Gastroesophageal sphincter (tissue), 4 donors: ENCODE measurements at regions not wholly inside any gene's neighbourhood (a gene's known extent, or its start where the extent isn't known, plus 50 kb on each side); places are given as distances from the start of the nearest gene placed in this dataset.
"Not testable (repeated sequence)": the region's sequence is repeated elsewhere in the genome, so short reads cannot be mapped to it uniquely, and the experiment has no call there.

Experiments used
- ATAC-seq: fragments of 150-250 bp; one replicate; pipeline ENCODE4 v1.9.1; 2016; ENCODE audit warnings: mild to moderate bottlenecking, moderate library complexity
- H3K27ac ChIP-seq, 4 donors: fragments of 200-600 bp; sonication (generic) in 3 of 4; 1 replicate in 3 of 4; 2 replicates in 1 of 4; pipeline ENCODE4 v1.5.1; 2016 to 2019
- H3K27me3 ChIP-seq: fragments of 200-600 bp; sonication (generic); one replicate; pipeline ENCODE4 v1.5.1; 2019
- H3K36me3 ChIP-seq, 2 donors: fragments of 200-600 bp; sonication (generic); one replicate each; pipeline ENCODE4 v1.5.1; 2019; ENCODE audit warnings: control low read depth in 1 of 2
- H3K4me1 ChIP-seq, 3 donors: fragments of 200-600 bp; sonication (generic); 1 replicate in 2 of 3; 2 replicates in 1 of 3; pipeline ENCODE4 v1.5.1; 2016 to 2019; ENCODE audit warnings: control low read depth in 2 of 3
- H3K4me3 ChIP-seq, 2 donors: fragments of 200-600 bp; sonication (generic); one replicate each; pipeline ENCODE4 v1.5.1; 2019; ENCODE audit warnings: mild to moderate bottlenecking in 1 of 2, moderate library complexity in 1 of 2
- H3K9me3 ChIP-seq, 3 donors: fragments of 200-600 bp; sonication (generic); one replicate each; pipeline ENCODE4 v1.5.1; 2017 to 2019; ENCODE audit warnings: control low read depth in 2 of 3
- EP300 ChIP-seq: sonication (generic); formaldehyde crosslinking; IDR thresholded peaks from one replicate; pipeline ENCODE4 v1.6.1; 2017; ENCODE audit warnings: antibody characterized with exemption, mild to moderate bottlenecking
- POLR2A ChIP-seq, 2 donors: fragments of 450-650 bp; IDR thresholded peaks; one replicate each; pipeline ENCODE4 v1.6.1; 2017; ENCODE audit warnings: antibody characterized with exemption in 2 of 2, mild to moderate bottlenecking in 2 of 2, moderate library complexity in 1 of 2
- POLR2AphosphoS5 ChIP-seq: sonication (generic); formaldehyde crosslinking; IDR thresholded peaks from one replicate; pipeline ENCODE4 v1.6.1; 2017; ENCODE audit warnings: antibody characterized with exemption
- WGBS, 2 donors: methylation state at CpG; one replicate each; pipeline ENCODE4 v1.1.5; 2018; ENCODE audit warnings: low coverage in 1 of 2; 5-methylcytosine and 5-hydroxymethylcytosine counted together
- TF ChIP-seq, protein P1 (sequence below), 4 experiments: fragments of 200-600 bp in 2 of 4; fragments of 450-650 bp in 2 of 4; sonication (generic) in 1 of 4; IDR thresholded peaks; one replicate each; pipeline ENCODE4 v1.5.1; 2017 to 2019; ENCODE audit warnings: antibody characterized with exemption in 4 of 4, mild to moderate bottlenecking in 2 of 4, moderate library complexity in 2 of 4

DNA sequence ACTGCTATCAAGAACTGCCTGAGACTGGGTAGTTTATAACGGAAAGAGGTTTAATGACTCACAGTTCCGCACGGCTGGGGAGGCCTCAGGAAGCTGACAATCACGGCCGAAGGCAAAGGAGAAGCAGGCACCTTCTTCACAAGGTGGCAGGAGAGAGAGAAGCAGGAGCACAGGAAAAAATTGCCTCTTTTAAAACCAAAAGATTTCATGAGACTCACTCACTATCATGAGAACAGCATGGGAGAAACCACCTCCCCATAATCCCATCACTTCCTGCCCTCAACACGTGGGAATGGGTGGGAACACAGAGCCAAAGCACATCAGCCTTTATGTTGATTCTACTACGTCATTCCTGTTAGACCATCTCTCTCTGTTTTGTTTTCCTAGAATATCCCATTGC, 650.9 kb upstream of the SEMA6D start:
- no peaks in the 10 kb centered on the region for H3K4me1 ChIP-seq
- H3K27ac ChIP-seq, result no peak overlapping the region
- H3K36me3 ChIP-seq, result no peaks in the 10 kb centered on the region
- no peak overlapping the region for H3K4me3 ChIP-seq
- no peak for ATAC-seq
- no peaks in the 10 kb centered on the region for H3K27me3 ChIP-seq
- TF ChIP-seq EP300, result no peak
- no peak for TF ChIP-seq POLR2AphosphoS5
- no peak for TF ChIP-seq POLR2A (IDR thresholded peaks at IDR 0.05)
- TF ChIP-seq, protein P1, sequence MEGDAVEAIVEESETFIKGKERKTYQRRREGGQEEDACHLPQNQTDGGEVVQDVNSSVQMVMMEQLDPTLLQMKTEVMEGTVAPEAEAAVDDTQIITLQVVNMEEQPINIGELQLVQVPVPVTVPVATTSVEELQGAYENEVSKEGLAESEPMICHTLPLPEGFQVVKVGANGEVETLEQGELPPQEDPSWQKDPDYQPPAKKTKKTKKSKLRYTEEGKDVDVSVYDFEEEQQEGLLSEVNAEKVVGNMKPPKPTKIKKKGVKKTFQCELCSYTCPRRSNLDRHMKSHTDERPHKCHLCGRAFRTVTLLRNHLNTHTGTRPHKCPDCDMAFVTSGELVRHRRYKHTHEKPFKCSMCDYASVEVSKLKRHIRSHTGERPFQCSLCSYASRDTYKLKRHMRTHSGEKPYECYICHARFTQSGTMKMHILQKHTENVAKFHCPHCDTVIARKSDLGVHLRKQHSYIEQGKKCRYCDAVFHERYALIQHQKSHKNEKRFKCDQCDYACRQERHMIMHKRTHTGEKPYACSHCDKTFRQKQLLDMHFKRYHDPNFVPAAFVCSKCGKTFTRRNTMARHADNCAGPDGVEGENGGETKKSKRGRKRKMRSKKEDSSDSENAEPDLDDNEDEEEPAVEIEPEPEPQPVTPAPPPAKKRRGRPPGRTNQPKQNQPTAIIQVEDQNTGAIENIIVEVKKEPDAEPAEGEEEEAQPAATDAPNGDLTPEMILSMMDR (IDR thresholded peaks at IDR 0.05), result no peak
- 61 to 75% methylated on average over 5 to 7 of the region's 7 CpGs for WGBS, 2 donors
- no peaks in the 10 kb centered on the region for H3K9me3 ChIP-seq

DNA sequence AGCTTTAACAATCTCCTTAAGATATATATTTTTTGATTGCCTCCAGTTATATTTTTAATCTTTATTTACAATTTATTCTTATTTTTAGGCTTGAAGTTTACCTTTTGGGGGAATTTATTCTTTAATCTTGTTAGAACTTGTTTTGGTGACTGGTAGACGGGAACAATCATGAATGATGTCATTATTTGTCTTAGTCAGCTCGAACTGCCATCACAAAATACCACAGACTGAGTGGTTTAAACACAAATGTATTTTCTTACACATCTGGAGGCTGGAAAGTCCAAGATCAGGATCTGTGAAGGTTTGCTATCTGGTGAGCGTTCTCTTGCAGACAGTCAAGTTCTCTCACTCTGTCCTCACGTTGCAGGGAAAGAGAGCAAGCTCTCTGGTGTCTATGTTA, 639.5 kb upstream of the SEMA6D start:
- H3K4me1 ChIP-seq, H3K27ac ChIP-seq, ATAC-seq, H3K4me3 ChIP-seq, H3K27me3 ChIP-seq, H3K9me3 ChIP-seq, H3K36me3 ChIP-seq: not testable (repeated sequence)
- 26 to 37% methylated on average over 2 to 4 of the region's 4 CpGs for WGBS, 2 donors

DNA sequence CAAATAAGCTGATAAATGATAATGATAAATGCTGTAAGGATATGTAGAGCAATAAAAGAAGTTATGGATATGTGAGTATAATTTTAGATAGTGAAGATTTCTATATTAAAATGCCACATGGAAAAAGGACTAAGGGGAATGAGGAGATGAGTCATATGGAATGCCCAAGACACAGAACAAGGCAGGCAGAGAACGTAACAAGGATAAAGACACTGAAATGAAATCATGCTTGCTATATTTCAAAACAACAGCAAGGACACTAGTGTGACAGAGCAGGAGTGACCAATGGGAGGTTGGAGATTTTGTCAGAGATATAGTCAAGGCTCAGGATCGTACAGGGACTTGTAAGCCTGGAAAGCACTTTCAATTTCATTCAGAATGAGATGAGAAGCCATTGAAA, 621.5 kb upstream of the SEMA6D start:
- no peaks in the 10 kb centered on the region for H3K27me3 ChIP-seq
- H3K36me3 ChIP-seq, result no peaks in the 10 kb centered on the region
- TF ChIP-seq EP300, result no peak
- TF ChIP-seq, protein P1 (IDR thresholded peaks at IDR 0.05), result no peak
- TF ChIP-seq POLR2AphosphoS5, result no peak
- TF ChIP-seq POLR2A (IDR thresholded peaks at IDR 0.05), result no peak
- no peak for ATAC-seq
- H3K4me1 ChIP-seq, result no peaks in the 10 kb centered on the region
- no peaks in the 10 kb centered on the region for H3K9me3 ChIP-seq
- H3K4me3 ChIP-seq, result no peak overlapping the region
- WGBS, 2 donors, result 48 to 56% methylated on average over 2 of the region's 2 CpGs
- H3K27ac ChIP-seq, result no peak overlapping the region

DNA sequence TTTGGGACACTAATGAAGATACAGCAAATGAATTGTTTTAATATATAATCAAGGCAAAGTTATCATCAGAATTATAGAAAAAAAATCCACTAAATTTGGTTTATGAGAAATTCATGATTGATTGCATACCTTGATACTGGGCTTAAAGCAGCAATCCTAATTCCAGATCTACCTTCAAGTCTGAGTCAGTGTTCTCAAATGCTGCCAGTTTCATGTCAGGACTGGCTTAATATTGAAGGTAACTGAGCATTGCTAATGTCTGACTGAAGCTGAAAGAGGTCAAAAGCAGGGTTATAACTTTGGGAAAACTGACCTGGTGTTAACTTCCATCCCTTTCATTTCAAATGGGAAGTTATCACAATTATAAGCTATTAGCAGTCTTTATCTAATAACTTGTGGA, 618.8 kb upstream of the SEMA6D start:
- H3K4me1 ChIP-seq, ATAC-seq, H3K27ac ChIP-seq, H3K9me3 ChIP-seq, H3K36me3 ChIP-seq, H3K4me3 ChIP-seq, H3K27me3 ChIP-seq: not testable (repeated sequence)

DNA sequence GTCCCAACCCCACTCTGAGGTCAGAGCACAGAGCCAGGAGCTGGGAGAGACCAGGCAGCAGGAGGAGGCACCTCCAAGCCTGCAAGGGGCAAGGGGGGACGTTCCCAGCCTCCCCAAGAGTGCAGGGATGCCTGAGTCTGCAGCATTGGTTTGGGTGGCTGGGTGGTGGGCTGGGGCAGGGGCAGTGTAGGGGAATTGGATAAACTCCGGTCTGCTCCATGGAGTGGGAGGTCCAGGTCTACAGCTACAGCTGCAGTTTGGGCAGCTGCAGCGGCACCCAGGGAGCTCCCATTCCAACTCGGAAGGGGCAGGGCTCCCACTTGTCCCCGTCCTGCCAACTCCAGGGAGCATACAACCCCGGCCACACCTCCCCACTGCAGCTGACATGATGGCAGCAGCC, 617.5 kb upstream of the SEMA6D start:
- H3K27ac ChIP-seq, H3K9me3 ChIP-seq, ATAC-seq, H3K4me1 ChIP-seq, H3K27me3 ChIP-seq, H3K4me3 ChIP-seq, H3K36me3 ChIP-seq: not testable (repeated sequence)
- WGBS, 2 donors, result 50 to 90% methylated on average over 4 to 5 of the region's 6 CpGs

DNA sequence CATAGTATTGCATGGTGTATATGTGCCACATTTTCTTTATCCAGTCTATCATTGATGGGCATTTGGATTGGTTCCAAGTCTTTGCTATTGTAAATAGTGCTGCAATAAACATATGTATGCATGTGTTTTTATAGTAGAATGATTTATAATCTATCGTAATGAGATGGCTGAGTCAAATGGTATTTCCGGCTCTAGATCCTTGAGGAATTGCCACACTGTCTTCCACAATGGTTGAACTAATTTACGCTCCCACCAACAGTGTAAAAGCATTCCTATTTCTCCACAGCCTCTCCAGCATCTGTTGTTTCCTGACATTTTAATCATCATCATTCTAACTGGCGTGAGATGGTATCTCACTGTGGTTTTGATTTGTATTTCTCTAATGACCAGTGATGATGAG, 608.5 kb upstream of the SEMA6D start:
- H3K36me3 ChIP-seq, H3K4me3 ChIP-seq, H3K4me1 ChIP-seq, H3K27ac ChIP-seq, ATAC-seq, H3K27me3 ChIP-seq: not testable (repeated sequence)
- WGBS, 2 donors, result 89% methylated on average over 4 of the region's 4 CpGs
- H3K9me3 ChIP-seq, result peaks cover 0 to 12% (median 0%) of the 10 kb centered on the region in 3 donors

DNA sequence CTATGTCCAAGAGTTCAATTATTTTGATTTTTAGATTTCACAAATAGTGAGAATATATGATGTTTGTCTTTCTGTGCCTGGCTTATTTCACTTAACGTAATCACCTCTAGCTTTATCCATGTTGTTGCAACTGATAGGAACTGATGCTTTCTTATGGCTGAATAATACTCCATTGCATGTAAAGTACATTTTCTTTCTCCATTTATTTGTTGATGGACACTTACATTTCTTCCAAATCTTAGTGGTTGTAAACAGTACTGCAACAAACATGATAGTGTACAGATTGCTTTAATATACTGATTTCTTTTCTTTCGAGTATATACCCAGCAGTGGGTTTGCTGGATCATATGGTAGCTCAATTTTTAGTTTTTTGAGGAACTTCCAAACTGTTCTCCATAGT, 600.6 kb upstream of the SEMA6D start:
- no peak for ATAC-seq
- Histone ChIP-seq H3K4me1 (no peaks in the 10 kb centered on the region), H3K4me3 (no peak overlapping the region), H3K9me3 (peaks cover 0 to 23% (median 0%) of the 10 kb centered on the region in 3 donors), H3K27me3 (no peaks in the 10 kb centered on the region), H3K36me3 (no peaks in the 10 kb centered on the region), H3K27ac (no peak overlapping the region)
- 81 to 85% methylated on average over 2 of the region's 2 CpGs for WGBS, 2 donors
- TF ChIP-seq, protein P1 (IDR thresholded peaks at IDR 0.05), result no peak
- TF ChIP-seq POLR2A (IDR thresholded peaks at IDR 0.05) (no peak), POLR2AphosphoS5 (no peak), EP300 (no peak)
